Panc1 (cell line): ENCODE measurements at regions not wholly inside any gene's neighbourhood (a gene's known extent, or its start where the extent isn't known, plus 50 kb on each side); places are given as distances from the start of the nearest gene placed in this dataset.

ENCODE experiments used
- ATAC-seq: fragments of 200-7000 bp; cut with Tn5 transposase; 2 replicates; pipeline ENCODE4 v1.9.1; 2020; ENCODE audit warnings: mild to moderate bottlenecking, moderate library complexity
- BruUV-seq: library from RNA; stranded (reverse); fragments of 400-500 nt; replicated peaks from 2 replicates; lab custom pipeline; 2021; lab: Mats Ljungman, UMichigan
- CTCF ChIA-PET: fragments of 300-600 bp; sonication (Branson Sonifier 250); formaldehyde crosslinking; loops from one replicate; lab custom pipeline; 2022; ENCODE audit warnings: antibody characterized with exemption; lab: Charles Lee
- POLR2A ChIA-PET: fragments of 300-600 bp; sonication (Branson Sonifier 250); formaldehyde crosslinking; loops from one replicate; lab custom pipeline; 2022; ENCODE audit warnings: antibody characterized with exemption; lab: Charles Lee
- DNase-seq: peaks from one replicate; pipeline ENCODE4 v3.0.0-alpha.2; 2010; ENCODE audit warnings: low read depth, low spot score
- H3K27ac ChIP-seq: 2 replicates; pipeline ENCODE4 v1.5.1; 2011; ENCODE audit warnings: mild to moderate bottlenecking, low read length, inconsistent platforms
- H3K27me3 ChIP-seq: fragments of 200-500 bp; sonication (Bioruptor generic); 2 replicates; pipeline ENCODE4 v1.6.0; 2014; ENCODE audit warnings: low read length, inconsistent platforms; ENCODE audit not compliant: control insufficient read depth, insufficient read depth
- H3K36me3 ChIP-seq: fragments of 200-500 bp; sonication (Bioruptor generic); 2 replicates; pipeline ENCODE4 v1.5.1; 2014; ENCODE audit warnings: inconsistent platforms, mild to moderate bottlenecking, low read length, moderate library complexity; ENCODE audit not compliant: control insufficient read depth, insufficient read depth
- H3K4me1 ChIP-seq: 2 replicates; pipeline ENCODE4 v1.5.1; 2011; ENCODE audit warnings: inconsistent platforms, mild to moderate bottlenecking, low read length, moderate library complexity; ENCODE audit not compliant: control insufficient read depth, insufficient read depth
- H3K4me3 ChIP-seq, 2 experiments: 2 replicates each; pipeline ENCODE4 v1.5.1; 2011 to 2012; ENCODE audit warnings: low read depth in 2 of 2, low read length in 2 of 2, mild to moderate bottlenecking in 2 of 2, inconsistent platforms in 1 of 2, moderate library complexity in 1 of 2
- H3K9me3 ChIP-seq: fragments of 200-500 bp; sonication (Bioruptor generic); 2 replicates; pipeline ENCODE4 v1.5.1; 2014; ENCODE audit warnings: low read depth, mild to moderate bottlenecking, inconsistent platforms, low read length, moderate library complexity; ENCODE audit not compliant: control insufficient read depth, insufficient read depth
- POLR2AphosphoS5 ChIP-seq: IDR thresholded peaks from 2 replicates; pipeline ENCODE4 v1.6.1; 2012; ENCODE audit warnings: mild to moderate bottlenecking, low read depth, low read length, moderate library complexity
- SIN3A ChIP-seq: IDR thresholded peaks from 2 replicates; pipeline ENCODE4 v1.6.1; 2012; ENCODE audit warnings: low read depth, mild to moderate bottlenecking, low read length, moderate library complexity, borderline replicate concordance; ENCODE audit not compliant: insufficient read depth
- TCF7L2 ChIP-seq: IDR thresholded peaks from 2 replicates; pipeline ENCODE4 v1.6.1; 2011; ENCODE audit warnings: mild to moderate bottlenecking, low read depth, low read length, inconsistent platforms
- in situ Hi-C: cut with HindIII; loops from 2 replicates; pipeline ENCODE4 v1.10.0; 2016; ENCODE audit warnings: low sequenced_read_pairs, low pct_unique_long_range_greater_than_20kb
- intact Hi-C: fragments of 100-400 bp; cut with micrococcal nuclease; formaldehyde crosslinking; loops from one replicate; pipeline ENCODE4 v1.10.0; 2022; ENCODE audit not compliant: unreplicated experiment
- TF ChIP-seq, protein P1 (sequence below): fragments of 450-650 bp; IDR thresholded peaks from 2 replicates; pipeline ENCODE4 v1.5.1; 2017; ENCODE audit warnings: mild to moderate bottlenecking
- TF ChIP-seq, protein P2 (sequence below), 2 experiments: IDR thresholded peaks; 2 replicates each; pipeline ENCODE4 v1.6.1; 2011 to 2012; ENCODE audit warnings: low read depth in 2 of 2, control low read depth in 1 of 2, low read length in 1 of 2, mild to moderate bottlenecking in 1 of 2, moderate library complexity in 1 of 2; ENCODE audit not compliant: insufficient read depth in 1 of 2

DNA sequence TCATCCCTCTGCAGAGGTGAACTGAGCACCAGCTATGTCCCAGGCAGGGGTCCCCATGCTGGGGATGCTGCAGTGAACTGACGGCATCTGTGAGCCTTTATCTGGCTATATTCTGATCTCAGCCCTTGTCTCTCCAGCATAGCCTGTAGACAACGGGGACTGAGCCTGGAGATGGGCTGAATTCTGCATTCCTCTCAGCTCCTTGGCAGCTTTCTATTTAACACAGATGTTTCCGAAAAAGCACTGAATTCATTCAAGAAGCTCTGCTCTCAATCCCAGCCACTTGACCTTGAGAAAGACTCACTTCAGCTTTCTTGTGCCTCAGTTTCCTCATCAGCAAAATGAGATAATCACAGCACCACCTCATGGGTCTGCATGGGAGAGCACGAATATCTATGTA lies 204.4 kb upstream of the PMEPA1 start:
- H3K27ac ChIP-seq, result no peak overlapping the region
- no peaks in the 10 kb centered on the region for H3K9me3 ChIP-seq
- TF ChIP-seq SIN3A (no peak), POLR2AphosphoS5 (no peak), TCF7L2 (no peak)
- TF ChIP-seq, protein P1, sequence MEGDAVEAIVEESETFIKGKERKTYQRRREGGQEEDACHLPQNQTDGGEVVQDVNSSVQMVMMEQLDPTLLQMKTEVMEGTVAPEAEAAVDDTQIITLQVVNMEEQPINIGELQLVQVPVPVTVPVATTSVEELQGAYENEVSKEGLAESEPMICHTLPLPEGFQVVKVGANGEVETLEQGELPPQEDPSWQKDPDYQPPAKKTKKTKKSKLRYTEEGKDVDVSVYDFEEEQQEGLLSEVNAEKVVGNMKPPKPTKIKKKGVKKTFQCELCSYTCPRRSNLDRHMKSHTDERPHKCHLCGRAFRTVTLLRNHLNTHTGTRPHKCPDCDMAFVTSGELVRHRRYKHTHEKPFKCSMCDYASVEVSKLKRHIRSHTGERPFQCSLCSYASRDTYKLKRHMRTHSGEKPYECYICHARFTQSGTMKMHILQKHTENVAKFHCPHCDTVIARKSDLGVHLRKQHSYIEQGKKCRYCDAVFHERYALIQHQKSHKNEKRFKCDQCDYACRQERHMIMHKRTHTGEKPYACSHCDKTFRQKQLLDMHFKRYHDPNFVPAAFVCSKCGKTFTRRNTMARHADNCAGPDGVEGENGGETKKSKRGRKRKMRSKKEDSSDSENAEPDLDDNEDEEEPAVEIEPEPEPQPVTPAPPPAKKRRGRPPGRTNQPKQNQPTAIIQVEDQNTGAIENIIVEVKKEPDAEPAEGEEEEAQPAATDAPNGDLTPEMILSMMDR, result no peak
- TF ChIP-seq, protein P2, sequence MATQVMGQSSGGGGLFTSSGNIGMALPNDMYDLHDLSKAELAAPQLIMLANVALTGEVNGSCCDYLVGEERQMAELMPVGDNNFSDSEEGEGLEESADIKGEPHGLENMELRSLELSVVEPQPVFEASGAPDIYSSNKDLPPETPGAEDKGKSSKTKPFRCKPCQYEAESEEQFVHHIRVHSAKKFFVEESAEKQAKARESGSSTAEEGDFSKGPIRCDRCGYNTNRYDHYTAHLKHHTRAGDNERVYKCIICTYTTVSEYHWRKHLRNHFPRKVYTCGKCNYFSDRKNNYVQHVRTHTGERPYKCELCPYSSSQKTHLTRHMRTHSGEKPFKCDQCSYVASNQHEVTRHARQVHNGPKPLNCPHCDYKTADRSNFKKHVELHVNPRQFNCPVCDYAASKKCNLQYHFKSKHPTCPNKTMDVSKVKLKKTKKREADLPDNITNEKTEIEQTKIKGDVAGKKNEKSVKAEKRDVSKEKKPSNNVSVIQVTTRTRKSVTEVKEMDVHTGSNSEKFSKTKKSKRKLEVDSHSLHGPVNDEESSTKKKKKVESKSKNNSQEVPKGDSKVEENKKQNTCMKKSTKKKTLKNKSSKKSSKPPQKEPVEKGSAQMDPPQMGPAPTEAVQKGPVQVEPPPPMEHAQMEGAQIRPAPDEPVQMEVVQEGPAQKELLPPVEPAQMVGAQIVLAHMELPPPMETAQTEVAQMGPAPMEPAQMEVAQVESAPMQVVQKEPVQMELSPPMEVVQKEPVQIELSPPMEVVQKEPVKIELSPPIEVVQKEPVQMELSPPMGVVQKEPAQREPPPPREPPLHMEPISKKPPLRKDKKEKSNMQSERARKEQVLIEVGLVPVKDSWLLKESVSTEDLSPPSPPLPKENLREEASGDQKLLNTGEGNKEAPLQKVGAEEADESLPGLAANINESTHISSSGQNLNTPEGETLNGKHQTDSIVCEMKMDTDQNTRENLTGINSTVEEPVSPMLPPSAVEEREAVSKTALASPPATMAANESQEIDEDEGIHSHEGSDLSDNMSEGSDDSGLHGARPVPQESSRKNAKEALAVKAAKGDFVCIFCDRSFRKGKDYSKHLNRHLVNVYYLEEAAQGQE (IDR thresholded peaks at IDR 0.05; ENCODE audit: insufficient read depth in 1 of 2, low read depth in 2 of 2, low read length in 1 of 2), result no peak
- BruUV-seq, result no TSS peak
- in situ Hi-C loops (no loop called here), intact Hi-C loops (no loop called here)
- ATAC-seq, result no peak
- H3K27me3 ChIP-seq, result no peaks in the 10 kb centered on the region
- POLR2A ChIA-PET, result no interaction called here
- H3K36me3 ChIP-seq, result no peaks in the 10 kb centered on the region
- CTCF ChIA-PET, result no interaction called here
- no peak overlapping the region for H3K4me3 ChIP-seq
- H3K4me1 ChIP-seq, result no peaks in the 10 kb centered on the region
- no peak for DNase-seq

DNA sequence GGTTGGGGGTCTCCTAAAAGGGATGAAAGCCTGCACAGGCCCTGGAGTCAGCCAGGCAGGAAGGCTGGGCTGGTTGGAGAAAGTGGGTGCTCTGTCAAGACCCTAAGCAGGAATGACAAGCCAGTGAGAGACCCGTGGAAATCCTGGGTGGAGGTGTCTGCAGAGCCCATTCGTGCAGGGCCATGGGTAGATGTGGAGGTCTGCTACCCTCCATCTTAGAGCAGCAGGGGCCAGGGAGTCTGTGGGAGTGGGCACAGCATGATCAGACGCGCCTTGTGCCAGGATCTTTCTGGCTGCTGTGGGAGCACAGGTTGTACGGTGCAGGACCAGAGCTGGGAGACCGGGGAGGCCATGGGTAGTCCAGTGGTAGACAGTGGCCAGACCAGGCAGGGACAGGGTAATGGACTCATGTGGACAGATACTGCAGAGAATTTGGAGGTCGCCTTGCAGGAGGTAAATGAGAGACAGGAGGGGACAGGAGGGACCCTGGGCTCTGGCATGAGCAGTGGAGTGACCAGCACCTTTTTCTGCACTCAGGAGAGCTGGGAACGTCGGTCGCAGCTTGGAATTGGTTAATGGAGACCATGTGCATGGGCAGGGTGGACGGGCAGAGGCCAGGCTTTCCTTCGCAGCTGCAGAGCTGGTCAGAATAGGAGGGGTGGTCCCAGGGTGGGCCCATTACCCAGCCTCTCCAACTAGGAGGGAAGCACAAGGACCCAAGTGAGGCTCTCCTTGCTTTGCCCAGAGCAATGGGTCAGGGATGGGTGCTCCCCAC lies 203.5 kb upstream of the PMEPA1 start:
- in situ Hi-C loops (no loop called here), intact Hi-C loops (no loop called here)
- no peak for TF ChIP-seq TCF7L2
- no peak for TF ChIP-seq POLR2AphosphoS5
- TF ChIP-seq SIN3A, result no peak
- TF ChIP-seq, protein P1, result no peak
- TF ChIP-seq, protein P2 (IDR thresholded peaks at IDR 0.05; ENCODE audit: insufficient read depth in 1 of 2, low read depth in 2 of 2, low read length in 1 of 2), result no peak
- ATAC-seq, result no peak
- no peak for DNase-seq
- CTCF ChIA-PET, result no interaction called here
- H3K4me1 ChIP-seq, result no peaks in the 10 kb centered on the region
- BruUV-seq, result no TSS peak
- no peaks in the 10 kb centered on the region for H3K36me3 ChIP-seq
- no peak overlapping the region for H3K4me3 ChIP-seq
- H3K27ac ChIP-seq, result no peak overlapping the region
- H3K27me3 ChIP-seq, result no peaks in the 10 kb centered on the region
- no peaks in the 10 kb centered on the region for H3K9me3 ChIP-seq
- POLR2A ChIA-PET, result no interaction called here
